Stimulated activated CD8-positive, alpha-beta memory T cell treated with anti-CD3 and anti-CD28 coated beads, Interleukin-15, amount 100 ng/mL, for 4 hours (primary cell): ENCODE measurements at regions not wholly inside any gene's neighbourhood (a gene's known extent, or its start where the extent isn't known, plus 50 kb on each side); places are given as distances from the start of the nearest gene placed in this dataset.

Experiments used
- DNase-seq, 2 donors: peaks; one replicate each; pipeline ENCODE4 v3.0.0-alpha.2; 2020; ENCODE audit warnings: low read depth in 2 of 2

GRCh38 chr3:175861916-175862315 is 1002.8 kb downstream of the NAALADL2 start:
- no peak for DNase-seq
